Suprapubic skin (tissue), 4 donors: ENCODE measurements at regions not wholly inside any gene's neighbourhood (a gene's known extent, or its start where the extent isn't known, plus 50 kb on each side); places are given as distances from the start of the nearest gene placed in this dataset.

Source experiments
- EP300 ChIP-seq: sonication (generic); formaldehyde crosslinking; IDR thresholded peaks from one replicate; pipeline ENCODE4 v1.6.1; 2017; ENCODE audit warnings: antibody characterized with exemption
- POLR2AphosphoS5 ChIP-seq, 3 donors: sonication (generic); formaldehyde crosslinking; IDR thresholded peaks; one replicate each; pipeline ENCODE4 v1.6.1; 2017; ENCODE audit warnings: antibody characterized with exemption in 3 of 3
- TF ChIP-seq, protein P1 (sequence below), 2 donors: fragments of 200-600 bp in 1 of 2; fragments of 450-650 bp in 1 of 2; sonication (generic) in 1 of 2; IDR thresholded peaks; one replicate each; pipeline ENCODE4 v1.5.1; 2016 to 2019; ENCODE audit warnings: antibody characterized with exemption in 2 of 2, mild to moderate bottlenecking in 1 of 2, moderate library complexity in 1 of 2

DNA sequence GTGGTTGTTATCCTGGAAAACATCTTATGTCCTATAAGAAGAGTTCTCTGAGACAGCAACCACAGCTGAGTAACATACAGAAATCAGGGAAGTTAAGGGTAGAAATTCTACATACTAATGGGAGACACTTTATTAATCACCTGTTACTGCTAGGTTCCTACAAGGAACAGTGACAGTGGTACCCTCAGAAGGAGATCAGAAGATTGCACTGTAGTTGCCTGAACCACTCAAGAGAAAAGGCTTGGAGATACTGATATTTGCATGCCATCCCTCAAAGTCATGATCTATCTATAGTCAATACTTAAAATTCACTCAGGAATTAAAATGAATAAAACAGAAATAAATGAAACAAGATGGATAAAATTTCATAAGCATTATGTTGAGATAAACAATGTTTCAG is 136.0 kb downstream of the LMLN start:
- no peak for TF ChIP-seq EP300
- TF ChIP-seq POLR2AphosphoS5 (IDR thresholded peaks at IDR 0.05), result no peak
- TF ChIP-seq, protein P1, sequence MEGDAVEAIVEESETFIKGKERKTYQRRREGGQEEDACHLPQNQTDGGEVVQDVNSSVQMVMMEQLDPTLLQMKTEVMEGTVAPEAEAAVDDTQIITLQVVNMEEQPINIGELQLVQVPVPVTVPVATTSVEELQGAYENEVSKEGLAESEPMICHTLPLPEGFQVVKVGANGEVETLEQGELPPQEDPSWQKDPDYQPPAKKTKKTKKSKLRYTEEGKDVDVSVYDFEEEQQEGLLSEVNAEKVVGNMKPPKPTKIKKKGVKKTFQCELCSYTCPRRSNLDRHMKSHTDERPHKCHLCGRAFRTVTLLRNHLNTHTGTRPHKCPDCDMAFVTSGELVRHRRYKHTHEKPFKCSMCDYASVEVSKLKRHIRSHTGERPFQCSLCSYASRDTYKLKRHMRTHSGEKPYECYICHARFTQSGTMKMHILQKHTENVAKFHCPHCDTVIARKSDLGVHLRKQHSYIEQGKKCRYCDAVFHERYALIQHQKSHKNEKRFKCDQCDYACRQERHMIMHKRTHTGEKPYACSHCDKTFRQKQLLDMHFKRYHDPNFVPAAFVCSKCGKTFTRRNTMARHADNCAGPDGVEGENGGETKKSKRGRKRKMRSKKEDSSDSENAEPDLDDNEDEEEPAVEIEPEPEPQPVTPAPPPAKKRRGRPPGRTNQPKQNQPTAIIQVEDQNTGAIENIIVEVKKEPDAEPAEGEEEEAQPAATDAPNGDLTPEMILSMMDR (IDR thresholded peaks at IDR 0.05), result no peak
